IMR-90 (cell line): ENCODE measurements at regions not wholly inside any gene's neighbourhood (a gene's known extent, or its start where the extent isn't known, plus 50 kb on each side); places are given as distances from the start of the nearest gene placed in this dataset.

Experiments used
- BHLHE40 ChIP-seq: fragments of 150-350 bp; IDR thresholded peaks from 2 replicates; pipeline ENCODE4 v1.6.1; 2016; ENCODE audit warnings: mild to moderate bottlenecking, low read depth, low read length
- CEBPB ChIP-seq: IDR thresholded peaks from 2 replicates; pipeline ENCODE4 v1.6.1; 2012; ENCODE audit warnings: low read depth, low read length, improper control_type of control experiment
- CTCF ChIP-seq: conservative IDR thresholded peaks from 2 replicates; pipeline ENCODE4 v1.5.1; 2012; ENCODE audit warnings: mild to moderate bottlenecking, low read depth, low read length, improper control_type of control experiment
- FOS ChIP-seq: fragments of 150-350 bp; IDR thresholded peaks from 2 replicates; pipeline ENCODE4 v1.6.1; 2016; ENCODE audit warnings: low read depth, low read length
- NFE2L2 ChIP-seq: fragments of 150-350 bp; IDR thresholded peaks from 2 replicates; pipeline ENCODE4 v1.6.1; 2016; ENCODE audit warnings: low read depth, mild to moderate bottlenecking, low read length
- POLR2A ChIP-seq: IDR thresholded peaks from 2 replicates; pipeline ENCODE4 v1.6.1; 2012; ENCODE audit warnings: mild to moderate bottlenecking, low read depth, low read length
- RAD21 ChIP-seq: IDR thresholded peaks from 2 replicates; pipeline ENCODE4 v1.6.1; 2012; ENCODE audit warnings: low read length, improper control_type of control experiment
- RCOR1 ChIP-seq: IDR thresholded peaks from 2 replicates; pipeline ENCODE4 v1.6.1; 2012; ENCODE audit warnings: mild to moderate bottlenecking, low read length, improper control_type of control experiment; ENCODE audit not compliant: insufficient replicate concordance
- TF ChIP-seq, protein P1 (sequence below): fragments of 150-350 bp; IDR thresholded peaks from 2 replicates; pipeline ENCODE4 v1.6.1; 2017; ENCODE audit warnings: mild to moderate bottlenecking, antibody characterized with exemption, low read length, low read depth

GRCh38 chr2:43136011-43136799 lies 90.2 kb downstream of the ZFP36L2 start:
- TF ChIP-seq CTCF (no peak), POLR2A (no peak), RCOR1 (no peak), FOS (no peak), CEBPB (no peak), BHLHE40 (no peak), NFE2L2 (no peak), RAD21 (no peak)
- TF ChIP-seq, protein P1, sequence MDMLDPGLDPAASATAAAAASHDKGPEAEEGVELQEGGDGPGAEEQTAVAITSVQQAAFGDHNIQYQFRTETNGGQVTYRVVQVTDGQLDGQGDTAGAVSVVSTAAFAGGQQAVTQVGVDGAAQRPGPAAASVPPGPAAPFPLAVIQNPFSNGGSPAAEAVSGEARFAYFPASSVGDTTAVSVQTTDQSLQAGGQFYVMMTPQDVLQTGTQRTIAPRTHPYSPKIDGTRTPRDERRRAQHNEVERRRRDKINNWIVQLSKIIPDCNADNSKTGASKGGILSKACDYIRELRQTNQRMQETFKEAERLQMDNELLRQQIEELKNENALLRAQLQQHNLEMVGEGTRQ: no peak
